HG02970 (cell line): ENCODE measurements at regions not wholly inside any gene's neighbourhood (a gene's known extent, or its start where the extent isn't known, plus 50 kb on each side); places are given as distances from the start of the nearest gene placed in this dataset.
"Not testable (repeated sequence)": the region's sequence is repeated elsewhere in the genome, so short reads cannot be mapped to it uniquely, and the experiment has no call there.

ENCODE experiments used
- ATAC-seq: cut with Tn5 transposase; IDR thresholded peaks from one replicate; pipeline ENCODE4 v1.9.1; 2021; ENCODE audit warnings: mild to moderate bottlenecking, moderate library complexity, moderate number of reproducible peaks; ENCODE audit not compliant: unreplicated experiment, low FRiP score

DNA sequence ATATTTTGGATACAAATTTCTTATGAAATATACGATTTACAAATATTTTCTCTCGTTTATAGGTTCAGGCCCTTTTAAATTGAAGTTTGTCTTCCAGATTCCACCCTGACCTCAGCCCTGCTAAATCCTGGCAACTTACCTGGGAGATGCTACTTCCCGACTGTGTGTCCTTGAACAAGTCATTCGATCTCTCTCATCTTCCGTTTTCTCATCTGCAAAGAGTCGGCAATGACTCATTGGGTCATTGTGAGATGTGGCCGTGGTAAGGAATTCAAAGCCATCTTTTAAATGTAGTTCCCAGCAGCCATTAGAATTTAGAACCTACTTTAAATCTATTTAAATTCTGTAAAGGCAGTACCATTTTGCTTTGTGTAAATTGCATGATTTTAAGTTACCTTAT lies 72.5 kb downstream of the LHX2 start:
- no peak for ATAC-seq

DNA sequence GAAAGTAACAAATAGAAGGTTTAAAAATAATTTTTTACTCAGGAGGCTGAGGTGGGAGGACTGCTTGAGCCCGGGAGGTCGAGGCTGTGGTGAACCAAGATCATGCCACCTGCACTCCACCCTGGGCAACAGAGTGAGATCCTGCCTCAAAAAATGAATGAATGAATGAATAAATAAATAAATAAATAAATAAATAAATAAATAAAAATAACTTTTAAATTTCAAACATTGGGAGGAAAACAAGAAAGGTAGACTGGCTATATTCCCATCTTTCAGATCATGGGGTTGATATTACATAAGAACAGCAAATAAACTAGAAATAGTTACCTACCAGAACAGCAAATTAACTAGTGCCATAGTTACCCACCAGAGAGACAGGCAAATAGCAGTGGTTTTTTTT lies 75.7 kb downstream of the LHX2 start:
- no peak for ATAC-seq

DNA sequence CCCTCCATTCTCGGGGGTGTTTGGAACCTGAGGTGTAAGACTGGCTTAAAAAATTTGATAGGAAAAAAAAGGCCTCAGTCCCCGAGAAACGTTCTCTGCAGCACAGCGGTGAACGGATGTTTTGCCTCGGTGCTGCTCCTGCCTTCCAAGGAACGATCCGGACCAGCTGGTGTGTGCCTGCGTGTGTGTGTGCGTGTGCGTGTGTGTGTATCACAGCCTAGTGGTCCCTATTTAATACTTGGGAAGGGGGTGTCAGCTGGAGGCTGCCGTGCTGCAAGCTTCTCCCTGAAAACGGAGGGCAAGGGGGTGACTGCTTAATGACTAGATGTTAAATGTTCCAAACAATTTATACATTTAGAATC lies 76.9 kb downstream of the LHX2 start:
- no peak for ATAC-seq

DNA sequence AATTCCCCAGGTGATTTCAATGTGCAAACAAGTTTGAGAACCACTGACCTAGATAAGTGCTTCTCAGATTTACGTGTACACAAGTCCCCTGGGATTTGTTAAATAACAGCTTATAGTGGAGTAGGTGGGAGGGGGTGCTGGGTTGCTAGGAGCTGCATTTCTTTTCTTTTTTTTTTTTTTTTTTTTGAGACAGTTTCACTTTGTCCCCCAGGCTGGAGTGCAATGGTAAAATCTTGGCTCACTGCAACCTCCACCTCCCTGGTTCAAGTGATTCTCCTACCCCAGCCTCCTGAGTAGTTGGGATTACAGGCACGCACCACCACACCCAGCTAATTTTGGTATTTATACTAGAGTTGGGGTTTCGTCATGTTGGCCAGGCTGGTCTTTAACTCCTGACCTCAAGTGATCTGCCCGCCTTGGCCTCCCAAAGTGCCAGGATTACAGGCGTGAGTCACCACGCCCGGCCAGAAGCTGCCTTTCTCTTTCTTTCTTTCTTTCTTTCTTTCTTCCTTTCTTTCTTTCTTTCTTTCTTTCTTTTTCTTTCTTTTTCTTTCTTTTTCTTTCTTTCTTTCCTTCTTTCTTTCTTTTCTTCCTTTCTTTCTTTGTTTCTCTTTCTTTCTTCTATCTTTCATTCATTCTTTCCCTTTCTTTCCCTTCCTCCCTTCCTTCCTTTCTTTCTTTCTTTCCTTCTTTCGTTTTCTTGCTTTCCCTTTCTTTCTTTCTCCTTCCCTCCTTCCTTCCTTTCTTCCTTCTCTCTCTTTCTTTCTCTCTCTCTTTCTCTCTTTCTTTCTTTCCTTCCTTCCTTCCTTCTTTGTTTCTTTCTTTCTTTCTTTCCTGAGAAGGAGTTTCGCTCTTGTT lies 78.3 kb downstream of the LHX2 start:
- peak; percentile 58 for ATAC-seq

DNA sequence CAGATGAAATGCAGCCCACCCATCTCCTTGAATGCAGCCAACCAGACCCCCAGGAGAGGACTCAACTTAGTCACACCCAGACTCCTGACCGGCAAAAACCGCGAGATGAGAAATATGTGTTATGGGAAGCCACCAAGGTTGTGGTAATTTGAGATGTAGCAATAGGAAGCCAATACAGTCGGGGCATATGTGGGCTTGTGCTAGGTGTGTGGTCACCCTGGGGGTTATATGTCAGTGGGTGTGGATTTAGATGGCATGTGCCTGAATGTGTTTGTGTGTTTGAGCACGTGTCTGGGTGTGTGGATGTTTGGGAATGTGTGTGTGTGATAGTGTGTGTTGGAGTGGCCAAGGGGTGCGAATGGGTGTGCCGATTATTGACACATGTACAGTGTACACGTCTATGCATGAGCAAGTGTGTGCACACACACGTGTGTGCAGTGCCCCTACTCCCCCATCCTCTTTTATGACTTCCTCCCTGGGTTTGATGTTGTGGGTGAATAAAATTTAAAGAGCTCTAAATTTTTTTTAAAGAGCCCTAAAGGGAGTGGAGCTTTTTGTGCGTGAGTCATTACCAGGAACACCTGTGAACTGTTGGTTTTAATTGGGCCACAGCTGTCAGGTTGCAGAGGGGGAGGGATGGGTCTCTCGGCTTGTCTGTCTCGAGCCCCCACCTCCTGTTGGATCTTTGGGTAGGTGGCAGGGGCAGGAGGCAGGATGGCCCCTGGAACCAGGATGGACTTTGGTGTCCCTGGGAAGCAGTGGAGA lies 86.8 kb downstream of the LHX2 start:
- no peak for ATAC-seq

DNA sequence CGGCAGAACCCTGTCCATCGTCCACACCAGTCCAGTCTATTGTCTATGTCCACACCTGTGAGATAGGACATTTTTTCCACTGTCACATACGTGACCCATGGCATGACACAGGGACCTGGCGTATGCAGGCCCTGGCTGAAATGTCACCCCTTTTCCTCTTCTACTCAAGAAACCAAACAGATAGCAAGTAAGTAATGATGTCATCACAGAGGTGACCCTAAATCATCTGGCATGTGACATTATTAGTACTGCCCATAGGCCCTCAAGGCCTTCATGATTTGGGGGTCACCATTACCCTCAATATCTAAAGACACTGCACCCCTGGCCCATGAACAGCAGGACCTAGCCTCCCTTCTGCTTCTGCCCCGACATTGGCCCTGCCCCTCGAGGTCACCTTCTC lies 88.3 kb downstream of the LHX2 start:
- no peak for ATAC-seq

DNA sequence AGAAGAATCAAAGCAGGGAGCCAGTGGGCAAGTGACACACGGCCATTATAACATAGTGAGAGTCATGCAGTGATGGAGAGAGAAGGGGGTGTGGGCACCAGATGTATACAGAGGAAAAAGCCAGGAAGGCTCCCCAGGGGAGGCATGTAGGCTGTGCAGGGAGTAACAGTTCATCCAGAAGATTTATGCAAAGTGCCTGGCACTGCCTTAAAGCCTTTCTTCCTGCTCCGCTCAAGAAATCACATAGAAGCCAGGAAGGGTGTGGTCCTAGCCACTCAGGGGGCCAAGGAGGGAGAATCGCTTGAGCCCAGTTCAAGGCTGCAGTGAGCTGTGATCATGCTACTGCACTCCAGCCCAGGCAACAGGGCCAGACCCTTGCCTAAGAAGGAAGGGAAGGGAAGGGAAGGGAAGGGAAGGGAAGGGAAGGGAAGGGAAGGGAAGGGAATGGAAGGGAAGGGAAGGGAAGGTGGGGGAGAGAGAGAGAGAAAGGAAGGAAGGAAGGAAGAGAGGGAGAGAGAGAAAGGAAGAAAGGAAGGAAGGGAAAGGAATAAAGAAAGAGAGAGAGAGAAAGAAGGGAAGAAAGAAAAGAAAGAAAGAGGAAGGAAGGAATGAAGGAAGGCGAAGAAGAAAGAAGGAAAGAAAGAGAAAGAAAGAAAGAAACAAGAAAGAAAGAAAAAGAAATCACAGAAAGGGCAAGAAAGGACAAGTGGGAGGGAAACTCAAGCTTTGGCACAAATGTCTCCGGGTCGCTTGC lies 89.8 kb downstream of the LHX2 start:
- no peak for ATAC-seq

DNA sequence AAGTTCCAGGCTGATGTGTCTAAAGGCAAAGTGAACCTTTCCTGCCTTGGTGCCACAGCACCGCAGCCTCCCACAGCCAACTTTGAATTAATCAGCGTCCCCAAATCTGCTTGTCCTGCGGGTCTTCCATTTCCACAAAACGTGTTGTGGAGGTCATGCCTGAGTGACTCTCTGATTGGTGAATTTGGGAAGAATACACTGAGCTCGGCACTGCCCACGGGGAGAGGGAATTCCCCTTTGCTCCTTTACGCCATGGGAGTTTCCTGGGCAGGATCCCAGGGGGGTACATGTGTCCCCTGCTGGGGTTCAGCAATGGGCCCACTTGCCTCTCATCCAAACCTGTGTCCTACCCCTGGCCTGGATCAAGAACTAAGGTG lies 90.4 kb downstream of the LHX2 start:
- no peak for ATAC-seq

DNA sequence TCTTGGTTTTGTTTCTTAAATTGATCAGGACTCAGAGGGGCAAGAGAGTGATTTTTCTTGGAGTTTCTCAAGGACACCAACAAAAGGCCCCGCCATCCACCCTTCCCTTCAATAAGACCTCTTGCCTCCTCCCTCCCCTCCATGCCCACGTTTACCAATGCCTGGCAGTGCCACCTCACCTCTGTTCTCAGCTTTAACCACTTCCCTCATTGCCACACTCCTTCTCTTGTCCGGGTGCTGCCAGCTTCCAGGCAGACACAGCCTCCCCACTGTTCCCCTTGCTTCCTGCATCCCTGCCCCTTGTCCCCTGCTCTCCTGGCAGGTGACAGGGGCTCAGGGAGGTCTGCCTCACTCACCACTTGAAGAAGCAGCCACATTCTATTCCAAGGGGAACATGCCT lies 90.8 kb downstream of the LHX2 start:
- no peak for ATAC-seq

DNA sequence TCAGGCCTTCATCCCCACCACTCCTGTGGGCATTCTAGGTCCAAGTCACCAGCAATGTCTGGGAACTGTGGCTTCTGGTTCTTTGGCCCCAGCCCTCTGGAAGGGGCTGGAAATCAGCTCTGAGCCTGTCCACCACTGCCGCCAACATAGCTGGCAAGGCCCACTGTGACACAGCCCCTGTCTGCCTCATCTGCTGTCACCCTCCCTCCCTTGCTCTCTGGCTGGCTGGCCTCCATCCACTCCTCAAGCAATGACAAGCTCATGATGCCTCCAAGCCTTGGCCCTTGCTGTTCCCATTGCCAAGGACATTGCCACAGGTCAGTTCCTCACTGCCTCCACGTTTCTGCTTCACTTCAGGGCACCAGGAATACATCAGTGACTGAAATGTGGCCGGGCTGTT lies 93.7 kb downstream of the LHX2 start:
- ATAC-seq, result no peak

DNA sequence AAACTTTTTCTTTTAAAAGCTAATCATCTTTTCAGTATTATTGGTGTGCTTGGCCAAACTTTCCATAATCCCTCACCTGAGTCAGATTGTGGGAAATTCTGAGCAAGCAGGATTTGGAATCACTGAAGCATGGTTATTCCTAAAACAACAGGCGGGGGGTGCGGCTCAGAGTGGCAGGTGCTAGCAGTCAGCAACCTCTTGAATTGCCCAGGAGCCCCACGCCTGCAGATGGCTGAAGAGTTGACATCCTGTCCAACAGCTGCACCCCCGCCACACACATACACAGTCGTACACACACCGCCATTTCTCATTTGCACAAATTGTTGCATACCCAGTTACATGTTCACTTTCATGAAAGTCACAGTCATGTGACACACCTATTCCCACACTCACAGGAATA lies 96.6 kb downstream of the LHX2 start:
- ATAC-seq, result no peak

DNA sequence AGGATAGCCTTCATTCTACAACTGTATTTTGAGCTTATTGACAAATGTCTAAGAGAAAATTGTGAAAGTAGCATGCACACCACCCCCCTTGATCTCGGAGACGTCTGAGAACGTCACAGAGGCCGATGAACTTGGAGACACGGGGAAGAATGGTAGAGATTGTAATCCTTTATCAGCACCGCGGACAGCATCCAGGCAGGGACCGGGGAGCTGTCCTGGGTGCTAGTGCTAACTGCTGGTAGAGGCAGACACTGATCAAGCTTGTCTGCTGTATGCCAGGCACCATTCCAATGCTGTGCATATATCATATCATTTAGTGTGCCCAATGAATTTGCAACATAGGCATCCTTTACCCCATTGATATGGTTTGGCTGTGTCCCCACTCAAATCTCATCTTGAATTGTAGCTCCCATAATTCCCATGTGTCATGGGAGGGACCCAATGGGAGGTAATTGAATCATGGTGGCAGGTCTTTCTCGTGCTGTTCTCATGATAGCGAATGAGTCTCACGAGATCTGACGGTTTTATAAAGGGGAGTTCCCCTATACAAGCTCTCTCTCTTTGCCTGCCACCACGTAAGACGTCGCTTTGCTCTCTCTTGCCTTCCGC lies 98.8 kb downstream of the LHX2 start:
- no peak for ATAC-seq

DNA sequence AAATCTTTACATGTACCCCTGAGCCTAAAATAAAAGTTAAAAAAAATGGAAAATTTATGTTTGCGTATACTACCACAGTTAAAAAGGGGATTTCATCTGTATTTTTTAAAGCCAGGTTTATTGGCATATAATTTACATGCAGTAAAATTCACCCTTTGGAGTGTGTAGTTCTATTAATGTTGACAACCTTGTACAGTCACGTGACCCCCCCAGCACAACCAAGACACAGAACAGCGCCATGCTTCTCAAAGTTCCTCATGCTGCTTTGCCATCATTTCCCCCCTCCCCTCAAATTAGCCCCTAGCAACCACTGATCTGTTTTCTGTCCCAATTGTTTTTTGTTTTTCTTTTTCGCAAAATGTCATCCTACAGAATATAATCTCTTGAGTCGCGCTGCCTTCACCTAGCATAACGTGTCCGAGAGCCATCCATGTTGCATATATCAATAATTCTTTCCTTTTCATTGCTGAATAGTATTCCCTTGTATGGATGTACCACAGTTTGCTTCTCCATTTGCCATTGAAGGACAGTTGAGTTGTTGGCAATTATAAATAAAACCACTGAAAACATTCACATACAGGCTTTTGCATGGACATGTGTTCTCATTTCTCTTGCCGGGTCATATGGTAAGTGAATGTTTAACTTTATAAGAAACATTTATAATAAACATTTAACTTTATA lies 105.3 kb downstream of the LHX2 start:
- no peak for ATAC-seq

DNA sequence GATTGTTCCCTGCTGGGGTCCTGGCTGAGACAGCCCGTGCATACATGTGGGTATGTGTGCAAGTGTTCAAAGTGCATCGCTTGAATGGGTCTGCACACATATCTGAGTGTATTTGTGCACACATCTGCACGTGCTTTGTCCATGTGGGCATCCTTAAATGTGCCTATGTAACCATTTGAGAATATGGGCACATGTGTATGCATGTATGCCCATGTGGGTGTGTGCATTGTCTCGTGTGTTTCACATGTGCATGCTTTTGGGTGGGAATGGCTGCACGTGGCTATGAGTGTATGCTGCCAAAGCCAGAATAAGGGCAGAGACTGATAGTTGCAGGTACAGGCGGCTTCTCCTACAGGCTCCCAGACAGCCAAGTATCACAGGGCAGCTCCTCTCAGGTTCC lies 107.3 kb downstream of the LHX2 start:
- no peak for ATAC-seq

DNA sequence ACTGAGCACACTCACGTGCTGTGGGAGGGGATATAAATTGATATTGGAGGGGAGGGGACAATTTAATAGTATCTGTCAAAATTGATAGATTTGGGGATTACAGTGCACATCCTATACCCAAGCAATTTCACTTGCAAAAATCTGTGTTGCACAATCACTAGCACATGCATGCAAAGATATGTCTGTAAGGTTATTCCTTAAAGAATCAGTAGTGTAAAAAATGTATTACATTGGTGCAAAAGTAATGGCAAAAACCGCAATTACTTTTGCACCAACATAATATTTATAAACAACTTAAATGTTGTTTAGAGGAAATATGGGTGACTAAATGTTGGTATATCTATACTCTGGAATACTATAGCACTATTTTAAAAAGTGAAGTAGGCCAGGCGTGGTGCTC lies 108.7 kb downstream of the LHX2 start:
- no peak for ATAC-seq

DNA sequence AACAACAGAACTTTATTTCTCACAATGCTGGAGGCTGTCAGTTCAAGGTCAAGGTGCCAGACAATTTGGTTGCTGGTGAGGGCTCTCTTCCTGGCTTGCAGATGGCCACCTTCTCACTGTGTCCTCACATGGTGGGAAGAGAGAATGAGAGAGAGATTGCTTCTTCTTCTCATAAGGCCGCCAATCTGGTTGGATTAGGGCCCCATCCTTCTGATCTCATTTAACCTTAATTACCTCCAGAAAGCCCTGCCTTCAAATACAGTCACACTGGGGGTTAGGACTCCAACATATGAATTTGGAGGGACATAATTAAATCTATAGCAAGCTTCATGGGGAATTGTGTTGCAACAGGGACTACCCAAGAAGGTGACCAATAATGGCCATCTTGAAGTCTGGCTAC lies 110.2 kb downstream of the LHX2 start:
- no peak for ATAC-seq

DNA sequence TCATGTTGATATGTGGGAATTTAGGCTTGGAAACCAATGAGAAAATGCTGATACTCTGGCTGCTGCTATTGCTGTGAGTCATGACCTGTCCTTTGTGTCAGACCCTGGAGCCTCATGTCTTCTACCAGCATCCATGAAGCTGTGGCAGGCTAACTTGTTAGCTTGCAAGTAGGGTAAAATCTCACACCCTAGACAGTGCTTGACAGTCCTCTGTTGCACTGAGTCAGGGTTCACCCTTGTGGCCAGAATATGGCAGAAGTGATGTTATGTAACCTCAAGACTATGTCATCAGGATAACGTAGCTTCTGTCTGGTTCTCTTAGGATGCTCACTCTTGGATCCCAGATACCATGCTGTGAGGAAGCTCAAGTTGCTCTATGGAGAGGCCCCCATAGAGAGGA lies 110.8 kb downstream of the LHX2 start:
- no peak for ATAC-seq

DNA sequence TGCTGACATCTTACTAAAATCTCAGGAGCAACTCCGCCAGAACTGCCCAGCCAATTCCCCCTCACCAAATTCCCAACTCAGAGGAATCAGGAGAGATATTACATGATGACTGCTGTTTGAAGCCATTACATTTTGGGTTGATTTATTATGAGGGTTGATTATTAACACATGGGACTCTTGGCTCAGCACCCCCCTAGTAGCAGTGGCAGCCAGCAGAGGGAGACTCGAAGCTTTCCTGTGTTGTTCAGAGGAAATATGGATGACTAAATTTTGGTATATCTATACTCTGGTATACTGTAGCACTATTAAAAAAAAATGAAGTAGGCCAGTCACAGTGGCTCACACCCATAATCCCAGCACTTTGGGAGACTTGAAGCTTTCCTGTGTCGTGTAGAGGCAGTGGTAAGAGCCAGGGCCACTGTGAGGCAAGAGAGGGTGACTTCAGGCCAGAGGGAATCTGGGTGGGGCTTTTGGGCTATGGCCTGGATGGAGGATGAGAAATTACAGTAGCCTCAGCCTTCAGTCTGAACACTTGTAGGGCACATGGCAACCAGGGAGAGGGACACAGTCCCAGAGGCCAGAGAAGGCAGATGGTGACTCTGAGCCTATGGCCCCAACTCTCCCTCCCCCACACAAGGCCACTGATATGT lies 111.4 kb downstream of the LHX2 start:
- no peak for ATAC-seq

DNA sequence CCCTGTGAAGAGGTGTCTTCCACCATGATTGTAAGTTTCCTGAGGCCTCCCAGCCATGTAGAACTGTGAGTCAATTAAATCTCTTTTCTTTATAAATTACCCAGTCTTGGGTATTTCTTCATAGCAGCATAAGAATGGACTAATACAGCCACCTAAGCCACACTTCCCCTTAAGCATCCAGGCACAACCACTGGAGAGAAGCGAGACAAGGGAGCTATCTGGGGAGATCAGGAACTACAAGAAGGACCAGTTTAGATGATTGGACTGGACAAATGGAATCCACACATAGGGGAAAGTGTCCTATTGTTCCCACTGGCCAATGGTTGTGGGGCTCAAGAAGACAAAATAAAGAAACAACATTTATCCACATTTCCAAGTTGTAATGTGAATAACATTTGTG lies 112.1 kb downstream of the LHX2 start:
- not testable (repeated sequence) for ATAC-seq
